Loucy (cell line): ENCODE measurements at regions not wholly inside any gene's neighbourhood (a gene's known extent, or its start where the extent isn't known, plus 50 kb on each side); places are given as distances from the start of the nearest gene placed in this dataset.

Source experiments
- H2AFZ ChIP-seq: fragments of 200-600 bp; sonication (generic); 2 replicates; pipeline ENCODE4 v1.6.0; 2016; ENCODE audit warnings: antibody characterized with exemption, mild to moderate bottlenecking, low read length, moderate library complexity
- H3F3A ChIP-seq: fragments of 200-600 bp; 2 replicates; pipeline ENCODE4 v1.6.0; 2016; ENCODE audit warnings: antibody characterized with exemption, low read depth, mild to moderate bottlenecking
- H3K27me3 ChIP-seq: fragments of 200-600 bp; sonication (generic); 2 replicates; pipeline ENCODE4 v1.6.1; 2014; ENCODE audit warnings: low read length, mild to moderate bottlenecking; ENCODE audit not compliant: insufficient read depth, poor library complexity, severe bottlenecking
- H3K36me3 ChIP-seq: fragments of 200-600 bp; sonication (generic); 2 replicates; pipeline ENCODE4 v1.6.1; 2016; ENCODE audit warnings: low read length; ENCODE audit not compliant: insufficient read depth
- H3K4me1 ChIP-seq: fragments of 200-600 bp; sonication (generic); 2 replicates; pipeline ENCODE4 v1.5.1; 2014; ENCODE audit warnings: low read length, mild to moderate bottlenecking; ENCODE audit not compliant: insufficient read depth, poor library complexity, severe bottlenecking
- H3K4me2 ChIP-seq: fragments of 200-600 bp; sonication (generic); 2 replicates; pipeline ENCODE4 v1.6.0; 2014; ENCODE audit warnings: antibody characterized with exemption, low read length, low read depth, mild to moderate bottlenecking; ENCODE audit not compliant: poor library complexity, severe bottlenecking
- H3K4me3 ChIP-seq: fragments of 200-600 bp; sonication (generic); 2 replicates; pipeline ENCODE4 v1.5.1; 2014; ENCODE audit warnings: low read length, mild to moderate bottlenecking, mixed read lengths; ENCODE audit not compliant: poor library complexity, severe bottlenecking
- H3K79me2 ChIP-seq: fragments of 200-600 bp; sonication (generic); 2 replicates; pipeline ENCODE4 v1.6.1; 2014; ENCODE audit warnings: low read length; ENCODE audit not compliant: insufficient read depth
- H3K9ac ChIP-seq: fragments of 200-600 bp; sonication (generic); 2 replicates; pipeline ENCODE4 v1.6.0; 2014; ENCODE audit warnings: mild to moderate bottlenecking, low read depth, low read length, moderate library complexity; ENCODE audit not compliant: poor library complexity, severe bottlenecking
- H3K9me2 ChIP-seq: fragments of 200-600 bp; sonication (generic); replicated peaks from 2 replicates; pipeline ENCODE4 v1.6.1; 2016; ENCODE audit warnings: low read depth, low read length, mixed read lengths
- H3K9me3 ChIP-seq: fragments of 200-600 bp; sonication (generic); 2 replicates; pipeline ENCODE4 v1.6.1; 2014; ENCODE audit warnings: mild to moderate bottlenecking, antibody characterized with exemption, low read length, low read depth; ENCODE audit not compliant: insufficient read depth
- H4K20me1 ChIP-seq: fragments of 200-600 bp; sonication (generic); 2 replicates; pipeline ENCODE4 v1.6.0; 2014; ENCODE audit warnings: antibody characterized with exemption, low read length, mild to moderate bottlenecking; ENCODE audit not compliant: insufficient read depth, poor library complexity, severe bottlenecking
- EZH2phosphoT487 ChIP-seq: fragments of 200-600 bp; IDR thresholded peaks from 2 replicates; pipeline ENCODE4 v1.6.1; 2018; ENCODE audit warnings: antibody characterized with exemption, mild to moderate bottlenecking, moderate library complexity, borderline replicate concordance
- TF ChIP-seq, protein P1 (sequence below): fragments of 200-600 bp; sonication (generic); conservative IDR thresholded peaks from 2 replicates; pipeline ENCODE4 v1.5.1; 2014; ENCODE audit warnings: mild to moderate bottlenecking, antibody characterized with exemption, low read length

DNA sequence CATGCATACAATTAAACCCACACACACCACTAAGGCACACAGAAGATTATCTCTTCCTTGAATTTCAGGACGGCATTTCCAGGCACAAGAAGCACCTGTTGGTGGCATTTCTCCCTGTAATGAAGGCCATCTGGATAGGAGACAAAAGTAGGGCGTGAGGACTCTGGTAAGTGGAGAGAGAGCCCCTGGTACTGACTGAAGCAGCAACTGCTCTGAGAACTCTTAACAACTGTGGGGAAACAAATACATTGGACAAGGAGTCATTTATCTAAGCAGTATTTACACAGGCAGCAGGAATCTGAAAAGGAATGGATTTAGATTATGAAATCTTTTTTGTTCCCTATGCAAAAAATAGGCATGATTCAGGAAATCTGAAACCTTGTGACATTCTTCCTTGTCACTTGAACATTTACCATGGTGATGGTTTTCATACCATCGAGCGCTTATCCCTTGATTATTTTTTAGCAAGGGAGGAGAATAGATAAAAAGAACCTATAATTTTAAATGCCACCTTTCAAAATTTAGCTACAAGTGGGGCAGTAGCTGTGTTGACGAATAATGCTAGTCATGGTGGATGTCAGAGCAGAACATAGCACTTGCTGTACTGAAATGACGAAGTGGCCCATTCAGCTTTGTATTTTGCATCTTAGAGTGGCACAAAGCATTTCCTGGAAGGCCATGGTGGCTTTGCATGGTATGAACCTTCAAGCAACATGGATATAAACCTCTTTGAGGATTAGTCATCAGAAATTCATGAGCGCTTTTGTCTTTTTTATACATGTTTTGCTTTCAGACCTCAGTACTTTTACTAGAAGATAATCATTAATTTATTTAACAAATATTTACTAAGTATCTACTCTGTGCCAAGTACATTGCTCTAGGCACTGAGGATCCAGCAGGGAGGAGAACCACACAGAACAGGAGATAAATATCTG lies 362.0 kb downstream of the ADGRL2 start:
- Histone ChIP-seq H3K36me3 (no peaks in the 10 kb centered on the region), H3K4me1 (peaks cover 23% of the 10 kb centered on the region), H3K9ac (no peak overlapping the region), H2AFZ (peak overlapping the region; percentile 77), H3F3A (no peaks in the 10 kb centered on the region), H3K4me3 (no peak overlapping the region), H3K9me2 (no peaks in the 10 kb centered on the region), H3K27me3 (no peaks in the 10 kb centered on the region), H3K4me2 (no peak overlapping the region), H3K9me3 (no peaks in the 10 kb centered on the region), H3K79me2 (no peaks in the 10 kb centered on the region), H4K20me1 (no peaks in the 10 kb centered on the region)
- no peak for TF ChIP-seq EZH2phosphoT487
- TF ChIP-seq, protein P1, sequence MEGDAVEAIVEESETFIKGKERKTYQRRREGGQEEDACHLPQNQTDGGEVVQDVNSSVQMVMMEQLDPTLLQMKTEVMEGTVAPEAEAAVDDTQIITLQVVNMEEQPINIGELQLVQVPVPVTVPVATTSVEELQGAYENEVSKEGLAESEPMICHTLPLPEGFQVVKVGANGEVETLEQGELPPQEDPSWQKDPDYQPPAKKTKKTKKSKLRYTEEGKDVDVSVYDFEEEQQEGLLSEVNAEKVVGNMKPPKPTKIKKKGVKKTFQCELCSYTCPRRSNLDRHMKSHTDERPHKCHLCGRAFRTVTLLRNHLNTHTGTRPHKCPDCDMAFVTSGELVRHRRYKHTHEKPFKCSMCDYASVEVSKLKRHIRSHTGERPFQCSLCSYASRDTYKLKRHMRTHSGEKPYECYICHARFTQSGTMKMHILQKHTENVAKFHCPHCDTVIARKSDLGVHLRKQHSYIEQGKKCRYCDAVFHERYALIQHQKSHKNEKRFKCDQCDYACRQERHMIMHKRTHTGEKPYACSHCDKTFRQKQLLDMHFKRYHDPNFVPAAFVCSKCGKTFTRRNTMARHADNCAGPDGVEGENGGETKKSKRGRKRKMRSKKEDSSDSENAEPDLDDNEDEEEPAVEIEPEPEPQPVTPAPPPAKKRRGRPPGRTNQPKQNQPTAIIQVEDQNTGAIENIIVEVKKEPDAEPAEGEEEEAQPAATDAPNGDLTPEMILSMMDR, result no peak

DNA sequence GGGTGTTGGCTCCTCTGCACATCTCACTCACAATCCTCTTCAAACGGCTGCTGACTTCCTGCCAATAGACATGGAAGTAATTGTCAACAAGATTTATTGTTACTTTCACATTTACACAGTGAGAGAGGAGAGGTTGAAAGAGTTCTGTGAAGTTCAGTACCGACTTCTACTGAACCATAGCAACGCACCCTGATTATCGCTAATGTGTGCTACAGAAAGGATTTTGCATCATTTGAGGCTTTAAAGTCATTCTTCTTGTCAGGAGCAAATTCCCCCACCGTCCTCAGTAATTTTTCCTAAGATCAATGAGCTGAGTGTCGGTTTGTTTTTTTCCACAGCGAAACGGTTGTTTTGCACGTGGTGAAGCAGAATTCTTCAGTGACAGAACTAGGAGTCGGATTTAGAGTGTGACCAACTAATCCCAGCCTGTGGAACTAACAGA lies 361.0 kb downstream of the ADGRL2 start:
- Histone ChIP-seq H3K36me3 (no peaks in the 10 kb centered on the region), H3K4me3 (peak overlapping the region; percentile 45), H3K27me3 (no peaks in the 10 kb centered on the region), H2AFZ (peak overlapping the region; percentile 77), H3K79me2 (no peaks in the 10 kb centered on the region), H3K9ac (peak overlapping the region; percentile 28), H3F3A (no peaks in the 10 kb centered on the region), H3K9me2 (no peaks in the 10 kb centered on the region), H3K4me2 (peak overlapping the region; percentile 55), H3K9me3 (no peaks in the 10 kb centered on the region), H3K4me1 (peaks cover 23% of the 10 kb centered on the region), H4K20me1 (no peaks in the 10 kb centered on the region)
- TF ChIP-seq EZH2phosphoT487, result no peak
- TF ChIP-seq, protein P1, result no peak

- Histone ChIP-seq H3F3A (no peaks in the 10 kb centered on the region), H3K9ac (peak overlapping the region; percentile 6), H3K9me2 (no peaks in the 10 kb centered on the region), H3K4me3 (peak overlapping the region; percentile 45), H2AFZ (peak overlapping the region; percentile 77), H3K79me2 (no peaks in the 10 kb centered on the region), H3K27me3 (no peaks in the 10 kb centered on the region), H3K9me3 (no peaks in the 10 kb centered on the region), H3K4me2 (peak overlapping the region; percentile 55), H3K36me3 (no peaks in the 10 kb centered on the region), H4K20me1 (no peaks in the 10 kb centered on the region), H3K4me1 (peaks cover 23% of the 10 kb centered on the region)
- TF ChIP-seq EZH2phosphoT487, result no peak
- TF ChIP-seq, protein P1, result no peak
These were observed 360.2 kb downstream of the ADGRL2 start for GRCh38 chr1:82160903-82161302.
